Fibroblast of skin of right quadriceps (primary cell): ENCODE measurements at regions not wholly inside any gene's neighbourhood (a gene's known extent, or its start where the extent isn't known, plus 50 kb on each side); places are given as distances from the start of the nearest gene placed in this dataset.
"Not testable (repeated sequence)": the region's sequence is repeated elsewhere in the genome, so short reads cannot be mapped to it uniquely, and the experiment has no call there.

ENCODE experiments used
- DNase-seq: peaks from one replicate; pipeline ENCODE4 v3.0.0-alpha.2; 2013

DNA sequence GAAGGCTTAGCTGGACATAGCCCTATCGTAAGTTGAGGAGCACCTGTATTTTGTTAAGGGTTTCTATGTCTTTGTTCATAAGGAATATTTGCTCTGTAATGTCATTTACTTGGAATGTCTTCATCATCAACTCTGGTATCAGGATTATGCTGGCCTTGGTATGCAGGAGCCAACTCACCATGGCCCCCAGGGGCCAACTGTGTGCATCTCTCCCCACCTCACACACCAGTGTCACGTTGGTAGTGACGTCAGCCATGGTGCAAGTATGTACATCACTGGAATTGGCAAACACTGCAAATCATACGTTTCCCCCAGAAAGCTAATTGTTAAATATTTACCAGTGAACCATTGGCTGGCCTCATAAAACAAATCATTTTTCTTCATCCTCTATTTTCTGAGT, 70.8 kb downstream of the YTHDF1 start:
- no peak for DNase-seq

DNA sequence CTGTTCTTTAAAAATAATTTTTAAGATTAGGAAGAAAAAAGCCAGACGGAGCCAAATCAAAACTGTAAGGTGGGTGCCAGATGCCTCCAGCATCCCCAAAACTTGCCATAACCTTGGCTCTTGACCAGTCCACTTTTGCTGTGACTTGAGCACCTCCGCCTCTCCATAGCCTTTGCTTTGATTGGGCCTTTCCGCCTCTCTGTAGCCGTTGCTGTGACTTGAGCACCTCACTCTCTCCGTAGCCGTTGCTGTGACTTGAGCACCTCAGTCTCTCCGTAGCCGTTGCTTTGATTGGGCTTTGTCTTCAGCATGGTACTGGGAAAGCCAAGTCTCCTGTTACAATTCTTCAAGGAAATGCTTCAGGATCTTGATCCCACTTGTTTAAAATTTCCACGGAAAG, 73.0 kb downstream of the YTHDF1 start:
- no peak for DNase-seq

DNA sequence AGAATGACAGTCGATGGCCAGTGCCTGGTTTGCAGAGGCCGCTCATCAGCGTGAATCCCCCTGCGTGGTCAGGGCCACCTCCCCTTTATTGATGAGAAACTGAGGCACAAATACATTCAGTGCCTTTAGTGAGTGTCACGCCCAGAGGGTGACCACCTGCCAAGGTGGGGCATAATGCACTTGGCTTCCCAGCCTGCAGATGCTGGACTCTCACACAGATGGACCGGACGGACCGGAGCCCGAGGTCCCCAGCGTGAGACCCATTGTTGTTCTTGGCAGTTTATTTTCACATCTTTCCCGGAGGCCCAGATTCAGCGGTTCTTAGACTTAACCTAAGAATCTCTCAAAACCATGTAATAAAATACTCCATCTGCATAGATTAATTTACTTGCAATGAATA, 74.4 kb downstream of the YTHDF1 start:
- DNase-seq, result no peak

- no peak for DNase-seq
Measured at GRCh38 chr20:63140514-63141433, 75.2 kb downstream of the YTHDF1 start.

DNA sequence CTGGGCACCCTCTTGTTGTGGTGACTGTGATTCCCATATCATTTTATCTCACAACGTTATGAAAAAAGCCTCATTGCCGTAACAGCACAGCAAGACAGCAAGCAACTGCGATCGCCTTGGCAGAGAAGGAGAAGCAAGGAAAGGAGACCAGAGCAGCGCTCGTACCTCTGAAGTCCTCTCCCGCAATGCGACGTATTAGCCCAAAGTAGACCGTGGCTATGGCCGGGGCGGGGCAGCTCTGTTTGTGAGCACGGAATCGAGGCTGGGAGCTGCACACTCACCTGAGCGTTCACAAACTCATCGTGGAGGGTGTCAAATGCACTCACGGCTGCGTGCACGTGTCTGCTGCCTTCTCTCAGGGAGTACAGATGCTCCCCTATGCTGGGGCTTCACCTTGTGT, 76.1 kb downstream of the YTHDF1 start:
- DNase-seq, result no peak

DNA sequence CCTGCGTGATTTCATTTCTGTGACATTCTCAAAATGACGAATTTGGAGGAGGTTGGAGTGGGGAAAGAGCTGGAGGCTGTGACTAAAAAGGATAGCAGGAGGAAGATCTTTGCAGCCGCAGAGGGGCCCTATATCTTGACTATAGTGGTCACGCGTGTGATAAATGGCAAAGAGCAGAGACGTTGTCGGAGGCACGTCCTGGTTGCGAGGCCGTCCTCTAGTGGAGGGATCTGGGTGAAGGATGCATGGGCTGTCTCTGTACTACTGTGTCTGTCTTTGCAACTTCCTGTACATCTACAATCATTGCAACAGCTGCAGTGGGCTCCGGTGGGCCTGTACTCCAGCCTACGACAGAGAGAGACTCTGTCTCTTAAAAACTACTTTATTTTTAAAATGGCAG, 76.6 kb downstream of the YTHDF1 start:
- DNase-seq, result no peak

- no peak for DNase-seq
Measured at GRCh38 chr20:63138855-63139341, 77.0 kb downstream of the YTHDF1 start.

DNA sequence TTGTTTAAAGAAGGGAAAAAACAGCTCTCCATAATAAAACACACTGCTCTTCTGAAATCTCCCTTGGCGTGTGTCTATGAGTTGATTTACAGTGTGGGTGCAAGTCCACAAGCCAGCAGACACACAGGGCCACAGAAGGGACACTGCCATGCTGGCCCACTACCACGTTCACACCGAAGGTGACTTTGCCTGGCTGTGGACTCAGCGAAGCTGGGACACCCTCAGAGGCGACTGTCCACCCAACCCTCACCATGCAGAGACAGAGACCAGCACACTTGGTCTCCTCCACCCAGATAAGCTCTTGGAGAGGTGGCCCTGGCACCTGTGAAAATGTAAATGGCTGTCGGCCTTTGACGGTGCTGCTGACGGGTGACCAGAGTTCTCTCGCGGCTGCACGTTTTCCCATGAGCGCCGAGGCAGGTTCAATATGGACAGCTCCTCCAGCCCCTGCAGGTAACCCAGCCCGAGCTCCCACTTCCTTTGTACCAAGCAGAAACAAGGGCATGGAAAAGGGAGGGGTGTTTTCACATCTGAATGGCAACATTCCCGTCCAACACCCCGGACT, 78.0 kb downstream of the YTHDF1 start:
- no peak for DNase-seq

DNA sequence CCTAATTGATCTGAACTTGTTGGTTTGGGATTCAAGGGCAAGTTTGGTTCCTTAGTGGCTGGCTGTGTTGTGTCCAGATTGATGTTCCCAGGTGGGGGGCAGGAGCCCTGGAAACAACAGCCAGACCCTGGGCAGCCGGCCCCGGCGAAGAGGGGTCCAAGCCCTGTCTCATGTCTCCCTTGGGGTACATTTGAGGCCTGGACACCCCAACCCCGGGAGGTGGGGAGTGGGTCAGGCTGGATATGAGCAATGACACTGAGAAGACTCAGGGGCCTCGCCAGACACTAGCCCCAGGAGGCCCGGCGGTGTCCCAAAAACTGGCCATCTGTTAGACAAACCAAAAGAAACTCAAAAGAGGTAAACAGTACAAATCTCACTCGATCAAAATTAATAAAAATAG, 79.6 kb downstream of the YTHDF1 start:
- no peak for DNase-seq

GRCh38 chr20:63135411-63135810, 80.5 kb downstream of the YTHDF1 start:
- DNase-seq, result no peak

DNA sequence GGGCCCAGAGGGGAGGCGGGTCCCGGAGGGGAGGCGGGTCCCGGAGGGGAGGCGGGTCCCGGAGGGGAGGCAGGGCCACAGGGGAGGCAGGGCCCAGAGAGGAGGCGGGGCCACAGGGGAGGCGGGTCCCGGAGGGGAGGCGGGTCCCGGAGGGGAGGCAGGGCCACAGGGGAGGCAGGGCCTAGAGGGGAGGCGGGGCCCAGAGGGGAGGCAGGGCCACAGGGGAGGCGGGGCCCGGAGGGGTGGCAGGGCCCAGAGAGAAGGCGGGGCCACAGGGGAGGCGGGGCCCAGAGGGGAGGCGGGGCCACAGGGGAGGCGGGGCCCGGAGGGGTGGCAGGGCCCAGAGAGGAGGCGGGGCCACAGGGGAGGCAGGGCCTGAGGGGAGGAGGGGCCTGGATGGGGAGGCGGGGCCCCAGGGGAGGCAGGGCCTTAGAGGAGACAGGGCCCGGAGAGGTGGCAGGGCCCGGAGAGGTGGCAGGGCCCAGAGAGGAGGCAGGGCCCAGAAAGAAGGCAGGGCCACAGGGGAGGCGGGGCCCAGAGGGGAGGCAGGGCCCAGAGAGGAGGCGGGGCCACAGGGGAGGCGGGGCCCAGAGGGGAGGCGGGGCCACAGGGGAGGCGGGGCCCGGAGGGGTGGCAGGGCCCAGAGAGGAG, 81.1 kb downstream of the YTHDF1 start:
- DNase-seq, result not testable (repeated sequence)

DNA sequence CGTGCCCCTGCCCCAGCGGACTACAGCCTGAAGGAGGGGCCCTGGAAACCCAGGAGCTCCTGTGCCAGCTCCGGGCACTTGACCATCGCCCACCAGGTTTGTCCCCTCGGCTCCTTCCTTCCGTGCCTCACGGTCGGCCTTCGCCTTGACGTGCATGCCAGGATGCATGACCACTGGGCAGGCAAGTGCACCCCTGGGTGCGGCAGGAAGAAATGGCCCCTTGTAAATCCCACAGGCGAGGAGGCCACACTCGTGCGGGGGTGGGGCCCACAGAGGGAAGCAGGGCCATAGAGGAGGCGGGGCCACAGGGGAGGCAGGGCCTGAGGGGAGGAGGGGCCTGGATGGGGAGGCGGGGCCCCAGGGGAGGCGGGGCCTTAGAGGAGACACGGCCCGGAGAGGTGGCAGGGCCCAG, 81.7 kb downstream of the YTHDF1 start:
- DNase-seq, result no peak

- no peak for DNase-seq
Measured at GRCh38 chr20:63133481-63134091, 82.3 kb downstream of the YTHDF1 start.

- DNase-seq, result no peak
Measured at GRCh38 chr20:63132715-63133471, 83.0 kb downstream of the YTHDF1 start.

- DNase-seq, result no peak
Measured at GRCh38 chr20:63132131-63132714, 83.7 kb downstream of the YTHDF1 start.

DNA sequence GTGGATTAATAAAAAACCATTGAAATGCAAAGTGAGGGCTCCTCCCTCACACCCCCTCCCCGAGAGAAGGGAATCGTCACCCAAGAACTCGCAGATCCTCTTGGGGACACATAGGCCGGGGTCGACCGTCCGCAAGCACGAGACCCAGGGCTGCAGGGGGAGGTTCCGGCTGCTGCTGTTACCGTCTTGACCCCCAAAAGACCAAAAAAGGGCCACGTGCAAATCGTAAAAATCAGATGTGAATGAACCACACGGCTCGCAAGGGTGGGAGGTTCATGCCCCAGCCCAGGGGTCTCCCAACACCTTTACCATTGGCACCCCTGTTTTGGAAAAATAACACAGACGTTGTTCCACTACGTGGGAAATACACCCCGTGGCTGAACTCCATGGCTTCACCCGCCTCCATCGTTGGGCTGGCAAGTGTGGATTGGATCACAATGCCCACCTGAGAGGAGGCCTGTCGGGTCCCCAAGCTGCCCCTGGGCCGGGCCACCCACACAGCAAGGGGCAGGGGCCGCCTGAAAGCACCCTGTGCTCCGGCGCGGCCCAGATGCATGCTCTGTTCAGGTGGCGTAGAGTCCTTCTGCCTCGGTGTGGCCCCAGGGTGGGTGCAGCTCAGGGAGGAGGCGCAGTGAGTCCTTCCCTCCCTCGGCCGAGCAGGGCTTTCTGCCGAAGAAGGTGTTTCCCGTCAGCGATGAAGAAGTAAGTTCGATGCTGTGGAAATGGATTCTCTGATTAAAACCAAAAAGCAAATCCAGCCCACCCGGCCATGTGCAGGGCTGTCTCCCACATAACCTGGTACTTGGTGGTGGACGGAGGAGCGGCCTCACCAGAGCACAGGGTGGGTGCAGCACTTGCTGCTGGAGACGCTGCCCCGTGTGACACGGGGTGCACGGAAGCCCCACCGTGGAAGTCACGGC, 85.0 kb downstream of the YTHDF1 start:
- no peak for DNase-seq

- no peak for DNase-seq
Measured at GRCh38 chr20:63129991-63130657, 85.8 kb downstream of the YTHDF1 start.

DNA sequence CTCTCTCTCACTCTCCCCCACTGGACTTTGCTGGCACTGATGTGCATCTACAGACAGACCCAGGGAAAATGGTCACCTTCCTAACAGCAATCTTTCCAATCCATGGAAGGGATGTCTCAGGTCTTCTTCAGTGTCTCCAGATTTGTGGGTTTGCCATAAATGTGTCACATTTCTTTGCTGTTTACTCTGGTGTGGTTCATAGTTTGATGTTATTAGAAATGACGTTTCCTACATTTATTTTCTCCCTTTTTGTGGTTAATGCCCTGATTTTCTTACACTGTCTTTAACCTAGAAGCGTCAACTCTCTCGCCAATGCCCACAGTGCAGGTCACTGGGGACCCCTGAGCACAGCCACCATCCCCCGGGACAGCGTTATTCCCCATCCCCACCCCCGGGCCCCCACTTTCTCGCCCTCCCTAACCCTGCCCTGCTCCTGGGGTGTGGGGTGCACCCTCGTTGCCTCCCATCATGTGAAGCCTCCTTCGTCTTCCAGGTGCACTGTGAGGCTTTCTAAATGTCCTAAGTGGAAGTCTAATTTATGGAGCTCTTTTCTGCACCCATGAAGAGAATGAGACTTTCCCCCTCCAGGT, 86.5 kb downstream of the YTHDF1 start:
- no peak for DNase-seq

GRCh38 chr20:63128956-63129355, 87.0 kb downstream of the YTHDF1 start:
- DNase-seq, result no peak

- no peak for DNase-seq
Measured at GRCh38 chr20:63128367-63128766, 87.6 kb downstream of the YTHDF1 start.
